HG02870 (cell line): ENCODE measurements at regions not wholly inside any gene's neighbourhood (a gene's known extent, or its start where the extent isn't known, plus 50 kb on each side); places are given as distances from the start of the nearest gene placed in this dataset.

Experiments
- ATAC-seq: cut with Tn5 transposase; IDR thresholded peaks from one replicate; pipeline ENCODE4 v1.9.1; 2021; ENCODE audit warnings: mild to moderate bottlenecking, moderate library complexity; ENCODE audit not compliant: unreplicated experiment

DNA sequence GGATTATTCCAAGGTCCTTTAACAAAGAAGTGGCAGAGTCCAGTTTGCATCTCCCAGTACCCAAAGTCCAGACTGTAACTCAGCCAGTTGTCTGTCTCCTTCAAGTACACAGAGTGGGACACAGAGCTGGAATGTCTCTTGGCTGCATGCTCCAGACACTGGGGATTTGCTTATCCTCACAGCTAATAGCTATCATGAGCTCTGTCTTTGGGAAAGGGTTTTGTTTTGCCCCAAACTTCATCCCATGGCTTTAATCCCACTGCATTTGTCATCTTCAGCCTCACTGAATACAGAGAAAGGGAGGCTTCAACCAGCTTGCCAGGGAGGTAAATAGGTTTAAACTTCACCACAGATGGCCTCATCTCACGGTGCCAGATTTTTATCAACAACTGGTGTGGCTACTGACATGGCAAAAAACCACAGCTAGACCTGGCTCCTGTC is 412.2 kb upstream of the SLC24A2 start:
- ATAC-seq = no peak

DNA sequence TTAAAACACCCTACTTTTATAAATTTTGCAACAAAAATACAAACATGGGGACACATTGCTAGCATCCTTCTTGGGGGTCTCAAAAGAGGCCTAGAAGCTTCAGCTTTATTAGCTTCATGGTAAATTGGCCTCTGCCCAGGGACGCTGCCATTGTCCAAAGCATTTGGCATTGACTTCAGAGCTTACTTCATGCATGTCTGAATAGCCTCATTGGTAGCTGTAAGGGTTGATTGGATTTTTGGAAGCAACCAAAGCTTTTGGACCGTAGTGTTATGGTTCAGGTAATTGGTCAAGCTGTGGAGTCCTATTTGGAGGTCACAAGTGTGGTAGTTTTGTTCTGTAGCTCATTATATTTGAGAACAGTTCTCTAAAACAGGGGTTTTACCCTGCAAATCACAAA is 411.7 kb upstream of the SLC24A2 start:
- no peak for ATAC-seq

DNA sequence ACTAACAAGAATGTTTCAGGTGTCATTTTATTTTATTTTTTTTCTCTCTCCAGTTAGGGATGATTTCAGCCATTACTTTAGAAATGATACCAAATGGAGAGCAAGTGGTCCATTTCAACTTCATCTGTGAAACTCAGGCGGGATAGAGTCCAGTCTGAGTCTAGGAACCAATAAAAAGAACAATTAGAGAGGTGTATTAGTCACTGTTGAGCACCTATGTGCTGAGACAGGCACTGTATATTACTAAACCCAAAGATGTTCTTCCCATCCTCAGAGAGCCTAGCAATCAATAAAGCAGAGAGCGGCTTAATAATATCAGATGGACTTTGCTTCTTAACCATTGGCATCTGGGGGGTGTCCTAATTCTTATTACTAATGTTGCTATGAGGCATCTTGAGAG is 410.3 kb upstream of the SLC24A2 start:
- ATAC-seq = no peak

DNA sequence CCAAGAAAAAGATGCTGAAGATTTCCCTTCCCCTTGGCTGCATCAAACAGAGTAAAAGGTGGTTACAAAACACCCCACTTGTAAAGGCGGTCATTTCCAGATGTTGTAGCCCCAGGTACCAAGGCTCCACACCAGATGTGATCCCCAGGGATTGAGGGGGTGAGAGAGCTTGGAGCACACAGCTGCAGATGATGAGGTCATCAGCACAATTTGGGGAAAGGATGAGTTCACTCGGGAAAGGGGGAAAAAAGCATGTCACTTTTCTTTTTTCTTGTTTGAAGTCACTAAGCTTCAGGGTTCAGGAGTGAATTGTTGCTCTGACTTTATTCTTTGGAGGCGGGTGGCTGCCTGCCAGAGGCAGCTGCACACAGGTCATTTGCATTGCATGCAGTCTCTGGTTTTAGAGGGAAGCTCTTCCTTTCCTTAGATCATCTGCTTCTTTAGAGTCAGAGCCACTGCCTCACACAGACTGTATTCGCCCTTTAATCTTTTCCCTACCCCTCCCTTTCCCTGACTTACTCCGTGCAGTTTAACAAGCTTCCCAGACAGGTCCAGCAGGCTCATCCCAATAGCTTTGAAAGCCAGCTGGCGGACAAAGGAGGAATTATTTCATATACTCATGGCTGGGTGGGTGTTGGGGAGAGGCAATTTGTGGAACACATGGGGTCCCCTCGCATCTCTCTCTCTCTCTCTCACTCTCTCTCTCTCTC is 409.3 kb upstream of the SLC24A2 start:
- no peak for ATAC-seq

DNA sequence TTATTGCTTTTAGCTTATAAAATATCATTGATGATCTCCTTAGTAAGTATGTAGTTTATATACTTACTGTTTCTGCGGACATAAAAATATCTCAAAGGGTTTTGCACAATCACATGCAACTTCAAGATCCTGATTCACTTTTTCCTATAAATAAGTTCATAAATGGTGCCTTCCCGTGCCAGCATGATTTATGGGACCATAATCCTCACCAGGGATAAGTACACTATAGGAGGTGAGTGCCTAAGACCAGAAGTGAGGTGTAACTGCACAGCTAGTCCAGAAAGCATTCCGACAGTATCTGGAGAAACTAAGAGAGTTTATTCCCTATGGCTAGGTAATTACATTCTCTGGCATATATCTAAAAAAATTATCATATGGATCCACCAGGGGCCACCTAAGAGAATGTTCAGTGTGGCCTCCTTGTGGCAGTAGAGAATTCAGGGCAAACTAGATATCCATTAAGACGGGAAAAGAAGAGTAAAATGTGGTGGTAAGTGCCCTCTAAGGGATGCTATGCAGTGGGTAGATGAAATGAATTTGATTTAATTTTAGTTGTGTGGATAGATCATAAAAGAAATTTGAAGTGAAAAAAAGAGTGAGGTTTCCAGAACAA is 402.5 kb upstream of the SLC24A2 start:
- no peak for ATAC-seq

DNA sequence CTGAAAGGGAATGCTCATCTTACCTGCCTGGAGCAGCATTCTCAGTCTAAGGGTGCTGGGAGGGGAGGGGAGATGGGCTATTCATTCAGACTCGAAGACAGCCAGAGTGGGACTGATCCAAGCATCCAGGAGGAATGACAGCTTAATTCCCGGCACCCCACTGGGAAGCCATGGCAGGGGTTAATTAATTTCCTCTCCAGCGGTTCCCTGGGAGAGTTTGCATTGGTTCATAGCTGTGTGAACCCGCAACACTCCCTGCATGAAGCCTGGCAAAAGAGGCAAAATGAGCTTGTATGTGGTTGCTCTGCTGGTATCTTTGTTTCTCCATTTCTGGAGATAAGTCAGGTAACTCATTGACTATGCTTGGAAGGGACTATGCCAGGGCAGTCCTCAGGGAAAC is 401.0 kb upstream of the SLC24A2 start:
- ATAC-seq = no peak

DNA sequence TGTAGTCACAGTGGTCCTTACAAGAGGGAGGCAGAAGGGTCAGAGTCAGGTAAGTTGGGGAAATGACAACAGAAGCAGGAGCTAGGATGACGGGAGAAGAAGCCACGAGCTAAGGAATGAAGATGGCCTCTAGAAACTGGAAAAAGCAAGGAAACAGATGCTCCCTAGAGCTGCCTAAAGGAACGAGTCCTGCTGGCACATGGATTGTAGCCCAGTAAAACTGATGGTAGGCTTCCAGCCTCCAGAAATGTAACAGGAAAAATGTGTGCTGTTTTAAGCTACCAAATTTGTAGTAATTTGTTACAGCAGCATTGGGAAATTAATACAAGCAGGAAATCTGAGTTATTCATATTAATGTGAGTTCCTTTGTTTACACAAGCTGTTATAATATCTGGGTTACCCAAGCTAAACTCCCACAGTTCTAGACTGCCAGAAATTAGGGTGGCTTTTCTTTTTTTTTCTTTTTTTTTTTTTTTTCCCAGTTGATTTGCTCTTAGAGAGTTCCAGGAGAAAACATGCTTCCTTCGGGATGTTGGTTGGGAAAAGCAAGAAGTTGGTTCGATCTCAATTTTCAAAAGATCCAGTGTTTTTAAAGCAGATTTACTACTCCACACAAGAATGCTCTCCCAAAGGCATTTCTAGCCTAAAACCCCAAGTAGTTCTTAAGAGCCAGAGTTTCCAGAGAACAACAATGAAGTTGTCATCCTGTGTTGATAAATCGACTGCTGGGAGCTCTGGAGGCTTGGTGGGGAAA is 400.0 kb upstream of the SLC24A2 start:
- ATAC-seq = no peak

DNA sequence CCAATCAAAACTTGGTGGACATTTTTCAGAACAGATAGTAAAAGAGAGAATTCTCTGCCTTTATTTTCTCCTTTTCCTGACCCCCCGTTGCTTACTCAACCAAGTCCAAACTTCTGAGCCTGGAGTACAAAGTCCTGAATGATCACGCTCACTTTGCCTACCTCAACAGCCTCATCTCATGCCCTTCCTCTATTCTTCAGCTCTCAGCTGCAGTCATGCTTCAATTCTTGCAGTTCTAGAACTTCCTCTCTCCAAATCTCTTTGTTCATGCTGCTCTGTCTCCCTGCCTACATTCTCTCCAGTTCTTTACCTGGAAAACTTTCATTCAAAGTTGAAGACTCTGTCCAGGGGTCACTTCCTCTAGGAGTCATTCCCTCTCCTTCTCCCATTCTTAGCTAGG is 398.5 kb upstream of the SLC24A2 start:
- ATAC-seq = no peak

DNA sequence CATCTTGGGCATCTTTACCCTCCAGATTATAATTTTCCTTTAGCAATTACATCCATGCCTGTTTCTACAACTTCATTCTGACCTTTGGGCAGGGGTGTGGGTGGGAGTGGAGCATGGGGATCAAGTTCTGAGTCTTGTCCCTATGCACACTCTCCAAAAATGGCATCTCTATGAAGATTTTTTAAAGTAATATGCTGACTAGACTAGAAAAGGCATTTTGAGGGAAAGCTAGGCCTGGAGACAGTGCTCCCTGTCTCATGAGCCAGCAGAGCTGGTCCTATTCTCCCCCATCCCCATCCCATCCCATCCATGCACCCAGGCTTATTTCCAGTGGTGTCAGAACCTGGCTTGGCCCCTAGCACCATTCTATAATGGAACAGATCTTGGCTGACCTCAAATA is 398.0 kb upstream of the SLC24A2 start:
- no peak for ATAC-seq

DNA sequence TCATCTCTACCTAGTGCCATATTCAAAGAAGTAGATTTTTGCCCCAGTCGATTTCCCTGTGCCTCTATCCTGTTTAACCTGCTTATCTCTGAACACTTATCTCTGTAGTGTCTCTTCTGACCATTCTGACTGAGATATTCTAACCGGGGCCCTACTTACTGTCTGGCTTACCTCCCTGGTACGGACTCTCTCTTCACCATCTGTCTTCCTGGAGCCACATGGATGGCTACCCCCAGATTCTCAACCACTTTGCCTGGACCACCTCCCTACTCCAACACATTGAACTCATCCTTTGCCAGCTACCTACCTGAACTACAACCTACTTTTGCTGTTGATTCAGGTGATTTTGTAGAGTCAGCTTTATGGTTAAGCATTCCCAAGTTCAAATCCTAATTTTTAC is 397.4 kb upstream of the SLC24A2 start:
- ATAC-seq = no peak

DNA sequence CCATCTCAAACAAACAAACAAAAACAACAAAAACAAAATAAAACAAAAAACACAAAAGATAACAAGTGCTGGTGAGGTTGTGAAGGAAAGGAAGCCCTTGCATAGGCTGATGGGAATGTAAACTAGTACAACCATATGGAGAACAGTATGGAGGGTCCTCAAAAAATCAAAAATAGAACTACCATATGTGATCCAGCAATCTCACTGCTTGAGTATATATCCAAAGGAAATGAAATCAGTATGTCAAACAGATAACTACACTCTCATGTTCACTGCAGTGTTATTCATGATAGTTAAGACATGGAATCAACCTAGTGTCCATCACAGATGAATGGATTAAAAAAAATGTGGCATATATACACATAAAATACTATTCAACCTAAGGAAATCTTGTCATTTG is 395.7 kb upstream of the SLC24A2 start:
- no peak for ATAC-seq

DNA sequence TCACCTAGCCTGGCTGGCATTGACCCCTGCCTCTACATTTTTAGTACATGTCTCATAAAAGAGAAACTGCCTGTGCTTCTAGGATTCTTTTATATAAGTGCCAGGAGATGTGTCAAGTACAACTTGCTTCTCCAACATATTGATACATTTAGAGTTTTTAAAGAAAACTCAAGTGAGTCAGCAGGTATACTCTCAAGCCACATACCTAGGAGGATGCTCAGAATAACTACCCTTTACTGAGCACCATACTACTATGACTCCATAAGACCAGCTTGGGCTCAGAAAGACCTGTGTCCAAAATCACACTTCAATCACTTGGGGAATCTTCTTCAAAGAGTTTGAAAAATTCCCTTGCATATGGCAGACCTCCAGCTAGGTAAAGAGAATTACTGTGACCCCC is 389.8 kb upstream of the SLC24A2 start:
- no peak for ATAC-seq

DNA sequence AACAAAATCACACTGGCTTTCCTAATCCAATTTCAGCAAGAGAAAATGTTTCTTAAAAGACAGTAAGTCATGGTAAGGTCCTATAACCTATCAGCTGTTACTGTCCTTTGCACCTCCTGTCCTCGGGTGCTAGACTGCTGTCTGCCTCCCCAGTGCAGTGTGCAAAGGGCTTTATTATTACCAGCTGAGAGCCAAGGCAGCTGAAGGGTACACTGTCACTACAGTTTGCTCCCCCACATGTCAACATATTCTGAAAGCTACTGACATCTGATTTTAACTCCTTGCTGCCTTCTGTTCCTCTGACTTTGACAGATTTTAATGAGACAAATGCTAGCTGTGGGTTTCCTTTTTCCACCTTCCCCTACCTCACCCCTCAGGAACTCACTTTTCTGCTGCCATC is 389.4 kb upstream of the SLC24A2 start:
- ATAC-seq = no peak

DNA sequence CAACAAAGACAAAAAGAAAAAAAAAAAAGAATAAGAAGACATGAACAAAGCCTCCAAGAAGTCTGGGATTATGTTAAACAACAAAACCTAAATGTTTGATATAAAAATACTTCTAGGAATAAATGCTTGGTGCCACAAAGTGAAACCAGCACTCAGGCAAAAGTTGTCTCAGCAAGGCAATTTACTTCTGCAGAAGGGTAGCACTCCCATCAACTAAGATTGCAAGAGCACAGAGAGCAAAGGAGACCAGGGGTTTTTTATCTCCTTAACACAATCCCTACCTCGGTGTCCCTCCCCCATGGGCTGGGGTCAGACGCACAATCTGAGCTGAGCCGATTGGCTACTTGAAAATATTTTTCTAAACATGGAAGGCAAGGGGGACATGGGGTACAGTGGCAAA is 381.3 kb upstream of the SLC24A2 start:
- no peak for ATAC-seq

DNA sequence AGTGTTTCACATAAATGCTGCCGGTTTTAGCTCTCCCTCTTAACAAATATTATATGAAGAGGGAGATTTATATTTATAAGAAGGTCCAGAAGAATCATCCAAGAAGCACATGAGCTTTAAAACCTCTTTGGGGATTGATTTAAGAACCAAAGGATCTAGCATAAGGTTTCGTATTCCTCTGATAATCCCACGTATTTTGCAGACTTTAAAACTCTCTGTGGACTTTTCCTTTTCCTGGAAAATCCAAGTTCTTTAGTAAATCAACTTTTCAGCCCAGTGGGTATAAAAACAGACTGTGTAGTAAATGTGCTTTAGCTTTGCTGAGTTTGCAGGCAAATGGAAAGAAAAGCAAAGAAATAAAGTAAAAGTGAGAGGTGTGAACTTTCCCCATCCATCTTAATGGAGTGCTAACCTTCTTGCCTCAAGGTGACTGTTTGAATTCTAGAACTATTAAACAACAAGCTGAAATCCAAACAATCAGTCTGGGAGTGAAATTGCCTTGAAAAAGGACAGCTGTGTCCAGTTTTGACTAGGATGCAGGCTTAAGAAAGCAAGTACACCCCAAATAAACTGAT is 363.4 kb upstream of the SLC24A2 start:
- no peak for ATAC-seq

DNA sequence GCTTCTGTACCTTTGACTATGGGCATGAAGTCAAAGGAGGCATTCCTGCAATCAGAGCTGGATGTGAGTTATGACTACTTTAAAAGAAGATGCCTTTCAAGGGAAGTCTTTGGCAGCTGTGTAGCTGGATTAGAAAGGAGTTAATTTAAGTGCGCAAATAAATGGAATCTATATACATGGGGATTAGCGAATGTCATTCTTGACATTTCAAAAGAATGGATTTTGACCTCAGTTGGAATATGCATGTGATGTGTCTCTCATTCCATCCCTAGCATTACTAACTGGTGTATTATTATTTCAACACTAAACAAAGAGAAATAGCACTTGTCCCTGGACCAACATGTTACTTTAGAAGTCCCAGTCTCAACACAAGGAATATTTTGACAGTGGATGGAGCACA is 359.6 kb upstream of the SLC24A2 start:
- no peak for ATAC-seq

DNA sequence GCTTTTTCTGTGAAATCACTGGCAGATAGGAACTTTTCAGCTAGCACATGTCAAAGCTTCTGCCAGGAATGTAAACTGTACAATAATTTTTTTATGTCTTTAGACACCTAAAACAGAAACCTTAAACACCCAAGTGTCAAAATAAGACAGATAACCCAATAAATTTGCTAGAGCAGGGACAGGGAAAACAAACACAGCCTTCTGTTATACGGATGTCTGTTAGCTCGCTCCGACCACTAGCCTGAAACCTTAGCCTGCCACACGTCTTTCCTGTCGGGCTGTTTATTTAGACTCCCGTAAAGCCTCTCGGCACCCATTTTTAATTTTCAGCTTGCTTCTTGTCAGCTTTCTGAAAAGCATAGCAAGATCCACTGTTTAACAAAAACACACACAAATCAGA is 355.4 kb upstream of the SLC24A2 start:
- ATAC-seq = no peak

DNA sequence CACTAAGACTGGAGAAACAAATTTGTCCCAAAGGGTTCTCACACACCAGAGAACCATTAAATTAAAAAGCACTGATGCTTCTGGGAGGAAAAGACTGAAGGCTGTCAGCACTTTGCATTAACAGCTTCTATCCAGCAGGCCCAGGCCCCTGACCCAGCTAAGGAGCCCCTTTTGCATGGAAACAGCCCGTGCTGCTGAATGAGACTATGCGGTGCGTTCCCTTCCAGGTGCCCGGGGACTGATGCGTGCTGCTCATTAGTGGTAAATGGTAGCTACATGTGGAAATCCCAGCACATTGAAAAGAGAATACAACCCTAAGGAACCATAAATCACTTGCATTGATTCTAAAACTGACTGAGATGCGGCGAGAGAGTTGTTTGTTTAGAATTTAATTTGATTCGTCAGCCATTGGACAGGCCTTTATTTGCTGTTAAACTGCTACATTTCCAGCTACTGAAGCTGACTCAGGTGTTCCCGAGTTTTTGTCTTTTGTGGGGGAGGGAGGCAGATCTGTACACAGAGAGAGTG is 351.0 kb upstream of the SLC24A2 start:
- no peak for ATAC-seq

DNA sequence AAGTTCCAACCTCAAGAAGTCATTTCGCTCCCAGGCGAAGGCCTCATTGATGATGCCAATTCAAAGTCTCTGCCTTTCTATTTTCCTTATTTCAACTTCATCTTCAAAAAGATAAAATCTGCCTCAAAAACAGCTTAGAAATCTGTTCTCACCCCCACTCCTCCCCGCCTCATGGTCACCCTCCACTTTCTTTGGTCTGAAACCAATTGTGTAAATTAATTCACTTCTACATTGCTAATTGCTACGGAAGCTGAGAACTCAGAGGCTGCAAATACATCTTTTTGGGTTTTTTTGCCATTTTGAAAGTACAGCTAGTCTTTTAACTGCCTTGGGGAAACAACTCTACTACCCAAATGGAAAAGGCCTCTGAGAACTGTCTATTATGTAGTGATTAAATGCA is 350.0 kb upstream of the SLC24A2 start:
- no peak for ATAC-seq

DNA sequence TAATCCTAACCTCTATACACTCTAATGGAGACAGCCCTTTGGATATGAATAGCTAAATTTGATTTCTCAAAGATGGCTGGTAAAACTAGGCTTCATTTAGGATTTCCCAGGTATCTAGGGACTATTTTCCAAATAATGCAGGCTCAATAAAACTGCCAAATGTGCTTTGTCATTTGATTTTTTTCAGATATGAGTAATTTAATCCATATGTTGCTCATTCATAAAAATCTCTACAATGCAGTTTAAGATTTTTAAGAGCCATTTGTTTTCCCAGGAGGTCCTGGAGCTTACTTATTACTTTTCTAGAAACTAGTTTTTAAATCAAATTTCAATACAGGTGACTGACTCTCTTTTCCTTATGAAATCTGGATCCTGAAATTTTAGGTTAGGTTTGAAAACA is 349.3 kb upstream of the SLC24A2 start:
- ATAC-seq = no peak

DNA sequence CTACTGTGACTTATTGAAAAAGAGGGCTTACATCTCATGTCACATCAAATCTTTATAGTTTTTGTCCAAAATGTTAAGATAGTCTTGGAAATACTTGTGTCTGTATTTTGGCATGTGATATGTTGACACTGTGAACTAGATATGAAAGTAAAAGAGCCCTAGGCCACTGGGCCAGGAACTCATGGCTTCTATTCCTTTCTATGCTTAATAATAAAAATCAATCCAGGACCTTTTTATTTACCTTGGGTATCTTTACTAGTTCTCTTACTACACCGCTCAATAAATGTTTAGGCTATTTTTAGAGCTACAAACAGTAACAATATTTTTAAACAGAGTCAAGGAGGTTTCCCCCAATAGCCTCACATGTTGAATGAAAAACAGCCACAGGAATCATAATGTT is 348.6 kb upstream of the SLC24A2 start:
- ATAC-seq = no peak
